ENCODE measurements at regions not wholly inside any gene's neighbourhood (a gene's known extent, or its start where the extent isn't known, plus 50 kb on each side); places are given as distances from the start of the nearest gene placed in this dataset.

DNA sequence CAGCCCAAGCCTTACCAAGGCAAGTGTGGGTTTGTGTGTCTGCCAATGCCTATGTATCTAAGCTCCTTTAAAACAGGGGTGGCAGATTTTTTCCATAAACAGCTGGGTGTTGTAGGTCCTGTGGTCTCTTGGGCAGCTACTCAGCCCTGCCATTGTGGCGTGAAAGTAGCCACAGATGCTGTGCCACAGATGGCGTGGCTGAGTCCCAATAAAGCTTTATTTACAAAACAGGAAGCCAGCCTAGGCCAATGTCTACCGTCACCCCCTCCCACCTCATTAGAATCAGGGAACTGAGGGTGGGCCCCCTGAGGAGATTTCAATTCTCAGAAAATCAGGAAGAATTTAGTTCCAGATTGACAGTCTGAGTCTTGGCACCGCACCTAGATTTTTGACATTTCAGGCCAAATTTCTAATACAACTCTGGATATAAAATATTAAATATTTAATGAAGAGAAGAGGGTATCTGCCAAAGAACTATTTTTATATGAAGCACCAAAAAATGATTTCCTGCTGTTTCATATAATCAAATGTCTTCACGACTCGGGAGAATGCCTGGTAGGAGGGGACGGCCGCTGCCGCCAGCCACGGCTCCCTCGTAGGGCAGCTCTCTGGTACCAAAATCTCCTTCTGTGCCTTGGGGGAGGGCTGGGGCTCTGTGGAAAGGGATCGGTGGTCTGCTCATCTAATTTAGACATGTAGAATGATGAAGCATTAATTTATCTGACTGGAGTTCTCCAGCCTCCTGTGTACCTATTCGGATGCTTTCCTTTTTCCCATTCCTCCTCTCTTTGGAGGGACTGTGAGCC, 420.9 kb downstream of the IRX2 start:
- DNase-seq: no peak

DNA sequence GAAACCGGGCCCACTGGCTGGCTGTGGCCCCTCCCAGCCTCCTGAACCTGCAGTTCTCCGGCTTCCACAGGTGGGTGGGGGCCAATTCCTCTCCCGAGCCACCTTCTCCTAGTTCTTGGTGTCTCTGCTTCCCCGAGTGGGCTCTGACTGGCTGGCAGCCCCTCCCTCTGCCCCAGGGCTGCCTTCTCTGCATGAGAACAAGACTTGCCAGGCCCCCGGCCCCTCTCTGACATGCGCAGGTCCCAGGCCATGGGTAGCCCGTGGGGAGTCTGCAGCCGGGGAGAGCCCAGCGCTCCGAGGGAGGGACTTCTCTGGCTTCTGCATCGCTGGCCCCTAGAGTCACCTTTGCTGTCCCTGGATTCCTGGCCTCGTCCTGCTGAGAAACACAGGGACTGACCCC, 421.7 kb downstream of the IRX2 start:
- no peak for DNase-seq

DNA sequence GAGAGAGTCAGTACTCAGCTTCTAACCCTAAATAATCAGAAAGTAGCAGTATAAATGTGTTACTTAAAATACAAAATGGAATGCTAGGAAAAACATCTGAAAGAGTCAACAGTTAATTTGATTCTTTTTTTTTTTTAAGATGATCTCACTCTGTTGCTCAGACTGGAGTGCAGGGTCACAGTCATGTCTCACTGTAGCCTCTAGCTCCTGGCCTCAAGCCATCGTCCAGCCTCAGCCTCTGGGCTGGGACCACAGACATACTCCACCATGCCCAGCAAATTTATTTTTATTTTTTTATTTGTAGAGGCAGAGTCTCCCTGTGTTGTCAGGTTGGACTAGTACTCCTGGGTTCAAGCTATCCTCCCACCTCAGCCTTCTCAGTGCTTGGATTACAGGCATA, 424.9 kb downstream of the IRX2 start:
- no peak for DNase-seq

DNA sequence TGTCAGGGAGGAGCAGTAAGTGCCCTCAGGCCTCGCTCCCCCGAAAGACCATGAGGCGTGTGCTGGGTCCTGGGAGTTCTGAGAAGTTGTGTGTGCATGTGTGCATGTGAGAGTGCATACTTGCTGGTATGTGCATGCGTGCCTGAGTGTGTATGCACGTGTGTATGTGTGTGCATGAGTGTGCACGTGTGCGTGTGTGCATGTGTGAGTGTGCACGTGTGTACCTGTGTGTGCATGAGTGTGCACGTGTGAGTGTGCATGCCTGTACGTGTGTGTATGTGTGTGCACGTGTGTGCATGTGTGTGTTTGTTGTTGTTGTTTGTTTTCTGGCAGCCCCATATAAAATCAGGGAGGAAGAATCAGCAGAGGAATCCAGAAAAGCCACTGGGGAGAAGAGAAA, 426.7 kb downstream of the IRX2 start:
- DNase-seq: no peak

DNA sequence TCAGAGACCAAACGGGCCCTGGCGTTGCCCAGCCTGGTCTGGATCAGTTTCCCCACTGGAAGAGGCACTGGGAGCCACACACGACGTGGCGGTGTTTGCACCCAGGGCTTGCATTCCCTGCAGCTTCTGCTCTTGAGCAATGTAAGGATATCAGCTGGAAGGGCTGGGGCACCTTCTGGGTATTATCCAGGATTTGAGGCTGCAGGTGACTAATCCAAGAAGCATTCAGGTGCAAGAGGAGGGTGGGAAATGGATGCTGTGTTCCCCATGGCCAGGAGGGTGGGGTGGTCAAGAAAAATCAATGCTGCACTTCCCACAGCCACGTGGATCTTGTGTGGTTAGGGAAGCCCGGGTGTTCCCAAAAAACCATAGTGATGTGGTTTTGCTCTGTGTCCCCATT, 430.9 kb downstream of the IRX2 start:
- DNase-seq: no peak

DNA sequence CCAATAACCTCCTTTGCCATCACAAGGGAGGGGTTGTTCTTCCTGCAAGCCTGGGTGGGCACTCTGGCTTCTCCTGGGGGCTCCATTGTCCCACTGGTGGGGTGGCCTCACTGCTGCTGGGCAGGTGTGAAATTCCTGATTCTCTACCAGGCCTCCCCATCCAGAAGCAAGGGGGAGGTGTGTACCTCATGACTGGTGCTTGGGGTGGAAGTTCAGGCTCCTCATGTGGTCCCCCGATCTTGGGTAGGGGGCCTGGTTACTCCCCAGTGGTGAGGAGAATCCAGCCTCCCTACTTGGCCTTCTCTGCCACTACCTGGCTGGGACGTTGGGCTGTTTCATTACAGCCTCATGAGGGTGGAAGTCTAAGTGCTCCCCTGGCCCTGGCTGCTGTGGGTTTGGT, 433.9 kb downstream of the IRX2 start:
- no peak for DNase-seq

DNA sequence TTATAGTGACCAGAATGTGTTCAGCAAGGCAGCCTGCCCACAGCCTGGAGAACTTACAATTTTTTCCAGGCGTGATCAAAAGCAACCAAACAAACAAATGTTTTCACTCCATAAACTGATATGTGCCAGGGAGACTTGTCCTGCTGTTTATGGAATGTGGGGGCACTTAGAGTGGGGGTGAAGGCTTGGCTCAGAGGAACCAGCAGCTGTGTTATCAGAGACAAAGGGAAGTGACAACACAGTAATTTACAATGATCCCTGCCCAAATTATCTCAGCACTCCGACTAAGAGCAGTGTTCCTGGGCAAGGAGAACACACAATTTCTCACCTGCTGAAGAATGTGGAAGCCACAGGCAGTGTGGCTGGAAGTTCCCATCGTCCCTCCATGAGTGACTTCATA, 429.1 kb upstream of the IRX4 start:
- DNase-seq: no peak

DNA sequence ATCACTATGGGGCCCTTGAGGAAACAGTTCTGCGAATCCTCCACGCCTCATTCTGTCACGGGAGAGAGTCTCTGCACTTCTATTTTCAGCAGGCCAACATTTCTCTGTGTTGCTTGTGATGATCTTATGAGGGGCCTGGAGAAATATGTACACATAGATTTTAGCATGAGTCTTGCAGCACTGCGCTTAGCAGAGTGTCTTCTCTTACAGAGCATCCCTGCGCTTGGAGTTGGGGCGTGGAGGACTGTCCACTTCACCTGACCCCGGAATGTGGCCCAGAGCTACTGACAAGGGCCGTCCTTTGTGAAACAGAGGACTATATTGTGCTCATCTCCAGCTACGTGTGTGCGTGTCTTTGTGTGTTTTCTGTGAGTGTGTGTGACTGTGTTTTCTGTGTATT, 428.2 kb upstream of the IRX4 start:
- DNase-seq: no peak

DNA sequence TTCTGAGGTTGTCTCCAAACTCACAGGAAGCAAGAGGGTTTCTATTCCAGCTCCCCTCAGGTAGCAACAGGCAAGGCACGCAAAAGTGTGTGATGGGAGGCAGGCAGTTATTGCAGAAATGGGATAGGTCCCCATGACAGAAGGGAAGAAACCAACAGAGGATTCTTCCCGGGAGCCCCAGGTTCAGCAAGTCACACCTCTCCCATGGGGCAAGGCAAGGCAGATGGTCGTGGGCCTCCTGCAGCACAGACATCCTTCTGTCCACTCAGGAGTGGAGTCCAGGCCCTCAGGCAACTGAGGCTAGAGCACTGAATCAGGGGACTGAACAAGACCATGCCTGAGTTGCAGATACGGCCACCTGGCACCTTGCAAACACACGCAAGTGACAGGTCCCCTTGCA, 424.9 kb upstream of the IRX4 start:
- DNase-seq: no peak

DNA sequence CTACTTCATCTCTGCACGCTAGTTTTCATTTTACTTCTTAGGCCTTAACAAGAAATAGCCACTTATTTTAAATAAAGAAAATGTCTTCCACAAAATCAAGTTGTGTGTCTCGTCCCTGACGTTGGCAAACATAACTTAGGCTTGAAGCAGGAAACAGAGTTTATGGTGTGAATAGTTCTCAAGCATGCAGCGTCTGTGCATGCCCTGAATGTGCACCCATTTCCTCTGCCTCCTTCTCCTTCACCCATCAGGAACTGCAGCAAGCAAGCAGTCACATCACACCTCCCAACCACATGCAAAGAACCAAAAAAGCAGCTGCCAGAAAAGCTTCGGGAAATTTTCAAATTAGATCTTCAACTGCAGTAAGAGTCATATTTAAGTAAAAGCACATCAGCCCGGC, 424.0 kb upstream of the IRX4 start:
- DNase-seq: no peak

DNA sequence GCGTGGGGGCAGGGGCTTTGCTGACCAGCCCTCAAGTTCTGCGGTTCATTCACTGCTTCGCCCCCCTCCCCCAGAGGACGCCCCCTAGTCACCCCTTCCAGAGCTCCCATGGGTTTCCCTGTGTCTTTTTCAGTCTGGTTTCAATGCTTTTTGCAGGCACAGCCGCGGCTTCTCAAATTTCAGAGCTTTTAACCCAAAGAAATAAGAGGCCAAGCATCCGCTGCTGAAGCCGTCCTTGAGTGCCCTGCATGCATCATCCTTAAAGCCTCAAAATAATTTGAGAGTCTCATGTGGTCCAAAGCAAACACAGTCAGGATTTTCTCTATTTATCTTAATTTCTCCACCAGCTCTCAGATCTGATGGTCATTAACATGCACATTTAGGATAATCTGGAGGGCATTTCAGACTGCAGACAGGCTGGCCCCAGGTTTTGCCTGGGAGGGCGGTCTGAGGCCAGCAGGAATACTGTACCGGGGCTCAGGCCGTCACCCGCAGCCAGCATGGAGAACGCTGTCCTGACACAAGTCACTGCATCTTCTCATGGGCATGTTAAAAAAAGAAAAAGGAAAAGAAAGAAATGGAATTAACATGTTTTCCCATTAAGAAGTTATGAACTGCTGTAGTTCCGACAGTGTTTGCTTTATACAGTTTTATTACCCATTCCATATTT, 420.8 kb upstream of the IRX4 start:
- DNase-seq: no peak

DNA sequence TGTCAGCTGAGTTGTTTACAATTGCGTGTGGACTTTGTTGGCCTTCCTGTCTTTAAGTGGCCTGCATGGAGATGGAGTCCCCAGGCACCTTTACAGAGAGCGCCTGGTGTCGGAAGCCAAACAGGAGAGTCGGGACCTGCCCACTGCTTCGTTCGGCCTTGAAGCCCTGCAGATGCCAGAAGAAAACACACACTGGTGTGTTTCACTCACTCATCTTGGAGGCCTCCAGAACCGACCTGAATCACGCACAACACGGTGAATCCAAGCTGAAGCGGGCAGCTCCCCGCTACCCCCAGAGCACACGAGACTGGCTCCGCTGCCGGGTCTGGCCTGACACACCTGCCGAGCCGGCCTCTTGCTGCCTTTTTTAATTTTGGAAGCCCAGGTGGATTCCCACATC, 419.4 kb upstream of the IRX4 start:
- DNase-seq: no peak

DNA sequence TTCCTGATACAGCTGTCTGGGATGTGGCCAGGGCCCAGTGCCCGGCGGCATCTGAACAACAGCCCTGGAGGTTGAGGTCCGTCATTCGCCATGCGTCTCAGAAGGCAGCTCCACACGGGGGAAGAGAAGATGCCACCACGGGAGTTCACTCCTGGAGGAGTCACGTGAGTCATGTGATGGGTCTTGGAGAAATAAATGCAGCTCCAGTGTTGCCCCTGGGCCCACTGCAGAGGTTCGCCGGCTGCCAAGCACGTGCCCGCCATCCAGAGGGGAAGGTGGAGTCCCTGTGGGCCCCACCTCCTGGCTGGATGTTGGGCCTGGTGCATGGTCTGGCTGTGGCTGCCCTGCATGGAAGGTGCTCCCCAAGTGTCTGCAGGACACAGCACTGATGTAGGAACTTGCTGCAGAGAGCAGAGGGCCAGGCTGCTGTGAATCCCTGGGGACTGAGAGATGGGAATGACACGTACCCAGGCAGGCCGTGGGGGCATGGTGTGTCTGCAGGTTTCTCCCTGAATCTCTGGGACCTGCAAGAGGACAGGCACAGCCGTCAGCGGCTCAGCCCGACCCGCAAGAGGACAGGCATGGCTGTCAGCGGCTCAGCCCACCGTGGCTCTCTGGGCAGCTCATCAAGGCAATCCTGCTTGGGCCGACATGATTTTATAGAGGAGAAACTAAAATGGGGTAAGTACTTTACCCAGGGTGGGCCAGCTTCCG, 418.3 kb upstream of the IRX4 start:
- no peak for DNase-seq

DNA sequence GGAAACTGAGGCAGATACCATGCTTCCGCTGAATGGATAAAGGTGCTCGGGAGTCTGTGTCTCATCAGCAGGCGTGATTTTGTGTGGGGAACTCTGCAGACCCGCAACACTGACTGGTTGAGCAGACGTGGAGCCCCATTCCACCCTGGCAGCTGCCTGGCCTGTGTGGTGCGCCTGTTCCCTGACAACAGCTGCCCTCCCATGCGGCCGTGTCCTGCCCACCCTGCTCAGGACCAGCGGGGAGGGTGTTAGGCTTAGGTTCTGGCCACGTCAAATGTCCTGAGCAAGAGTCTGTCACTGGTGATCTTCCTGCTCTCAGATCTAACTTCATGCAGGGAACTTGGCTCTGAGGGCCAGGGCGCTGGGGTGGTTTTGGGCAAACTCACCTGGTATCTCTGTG, 417.7 kb upstream of the IRX4 start:
- no peak for DNase-seq

DNA sequence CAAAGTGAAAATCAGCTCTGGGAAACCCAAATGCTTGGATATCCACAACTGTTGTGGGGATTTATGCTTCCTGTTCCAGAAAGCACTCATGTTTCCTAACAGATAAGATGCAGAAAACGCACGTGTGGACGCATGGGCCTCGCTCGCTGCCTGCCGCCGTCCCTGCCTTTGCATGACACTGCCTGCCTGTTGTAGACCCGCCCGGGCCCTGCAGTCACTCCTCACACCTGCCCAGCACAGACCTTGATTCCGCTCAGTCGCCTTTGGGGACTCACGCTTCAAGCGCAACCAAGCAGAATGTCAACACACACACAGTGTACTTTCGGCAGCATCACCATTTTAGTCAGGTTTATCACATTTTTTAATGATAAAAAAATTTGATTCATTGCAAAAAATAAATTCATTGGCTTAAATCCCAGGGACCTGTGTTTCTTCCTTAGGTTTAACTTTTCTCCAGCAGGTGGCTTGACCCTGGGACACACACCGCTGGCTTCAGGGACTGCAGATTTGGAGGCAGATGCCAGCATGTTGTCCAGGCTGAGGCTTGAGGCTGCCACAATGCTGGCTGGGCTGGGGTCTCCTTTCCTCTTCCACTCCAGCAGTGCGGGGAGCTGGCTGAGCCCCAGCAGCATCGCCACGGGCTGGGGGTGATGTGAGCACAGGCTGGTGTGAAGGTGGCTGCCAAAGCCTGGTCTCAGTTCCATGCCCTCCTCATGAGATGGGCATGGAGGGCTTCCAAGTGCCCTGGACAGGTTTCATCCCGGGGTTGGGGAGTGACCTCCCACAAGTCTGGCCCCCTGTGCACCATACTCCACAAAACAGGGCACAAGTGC, 416.9 kb upstream of the IRX4 start:
- no peak for DNase-seq

DNA sequence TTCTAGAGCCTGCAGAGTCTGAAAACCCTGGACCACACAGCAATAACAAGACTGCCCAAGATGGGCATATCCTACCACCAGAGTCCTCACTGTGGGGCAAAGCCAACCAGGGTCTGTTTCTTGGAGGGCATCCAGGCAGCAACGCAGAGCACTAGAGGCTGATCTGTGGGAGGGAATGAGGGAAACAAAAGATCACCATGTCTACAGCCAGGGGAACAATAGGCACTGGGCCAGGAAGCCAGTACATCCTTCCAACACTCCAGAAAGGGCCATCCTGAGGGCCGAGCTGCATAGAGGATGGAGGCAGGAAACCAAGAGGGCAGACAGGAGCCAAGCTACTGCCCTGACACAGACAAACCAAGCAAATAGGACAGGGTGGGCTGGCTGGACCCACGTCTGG, 416.1 kb upstream of the IRX4 start:
- no peak for DNase-seq

DNA sequence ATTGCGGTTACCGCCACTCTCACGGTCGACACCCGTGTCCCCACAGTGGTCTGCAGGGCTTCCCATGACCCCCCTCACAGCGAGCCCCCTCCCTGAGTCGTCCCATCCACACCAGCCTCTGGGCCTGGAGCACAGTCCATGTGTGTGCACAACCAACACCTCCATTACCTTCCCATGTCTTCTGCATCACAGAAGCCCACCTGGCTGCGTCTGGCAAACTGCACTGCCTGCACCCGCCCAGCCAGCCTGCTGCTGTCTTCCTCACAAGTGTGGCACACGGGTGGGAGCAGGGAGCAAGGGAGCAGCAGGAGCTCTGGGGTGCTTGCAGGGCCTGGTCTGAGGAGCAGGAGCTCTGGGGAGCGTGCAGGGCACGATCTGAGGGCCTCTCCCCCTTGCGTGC, 415.3 kb upstream of the IRX4 start:
- DNase-seq: no peak

DNA sequence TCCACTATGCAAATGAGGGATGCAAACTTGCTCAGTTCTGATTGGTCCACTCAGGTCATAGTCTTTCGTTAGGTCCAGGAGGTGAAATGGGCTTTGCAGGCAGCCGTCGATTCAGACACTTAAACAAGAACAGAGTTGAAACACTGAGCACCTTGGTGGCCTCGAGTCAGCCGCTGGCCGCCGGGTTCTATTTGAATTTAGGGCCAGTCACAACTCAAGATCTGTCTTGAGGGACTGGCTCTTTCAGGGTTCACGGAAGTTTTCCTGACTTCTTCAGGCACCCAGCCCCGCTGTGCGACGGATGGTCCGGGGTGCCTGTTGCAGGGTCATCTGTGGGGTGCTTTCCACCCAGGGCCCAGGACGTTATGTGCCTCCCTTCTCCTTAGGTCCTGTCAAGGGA, 412.8 kb upstream of the IRX4 start:
- DNase-seq: no peak

DNA sequence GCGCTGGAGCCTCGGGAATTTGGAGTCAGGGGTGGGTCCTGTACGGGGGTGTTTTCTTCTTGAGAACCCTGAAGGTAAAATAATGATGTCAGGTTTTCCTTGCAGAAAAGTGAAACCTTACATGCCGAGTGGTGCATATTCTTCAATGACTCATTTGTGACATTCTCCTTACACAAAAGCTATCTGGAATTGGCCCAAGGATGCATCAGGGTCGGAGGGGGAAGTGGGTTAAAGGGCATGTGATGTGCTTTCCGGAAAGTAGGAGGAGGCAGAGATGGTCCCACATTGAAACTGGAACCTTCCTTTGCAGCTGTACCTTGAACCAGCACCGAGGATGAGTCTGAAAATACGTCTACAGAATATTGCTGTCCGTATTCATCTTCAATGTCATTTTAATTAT, 411.2 kb upstream of the IRX4 start:
- no peak for DNase-seq

DNA sequence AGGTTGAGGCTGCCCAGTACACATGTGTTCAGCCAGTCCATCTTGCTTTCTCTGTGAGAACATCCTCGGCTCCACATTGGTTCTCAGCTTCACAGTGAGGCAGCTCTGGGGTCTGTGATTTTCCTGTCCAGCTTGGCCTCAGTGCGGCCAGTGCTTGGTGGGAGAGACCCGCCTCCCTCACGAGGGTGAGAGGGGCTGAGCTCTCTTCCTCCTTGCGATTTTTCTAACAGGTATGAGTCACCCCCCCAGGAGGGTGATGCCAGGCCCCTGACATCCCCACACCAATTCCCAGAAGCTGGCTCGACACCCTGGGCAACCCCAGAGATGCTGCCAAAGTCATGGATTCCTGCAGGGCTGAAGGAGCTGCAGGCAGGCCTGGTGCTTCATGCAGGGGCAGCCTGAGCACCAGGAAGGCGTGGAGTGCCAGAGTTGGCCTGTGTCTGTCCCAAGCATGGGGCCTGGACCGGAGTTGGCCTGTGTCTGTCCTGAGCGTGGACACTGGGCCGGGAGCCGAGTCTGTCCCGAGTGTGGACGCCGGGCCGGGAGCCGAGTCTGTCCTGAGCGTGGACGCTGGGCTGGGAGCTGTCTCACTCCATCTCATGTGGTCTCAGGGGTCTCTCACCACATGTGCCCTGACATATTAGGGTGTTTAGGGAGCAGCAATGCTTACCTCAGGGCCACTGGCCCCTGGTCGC, 408.6 kb upstream of the IRX4 start:
- no peak for DNase-seq

DNA sequence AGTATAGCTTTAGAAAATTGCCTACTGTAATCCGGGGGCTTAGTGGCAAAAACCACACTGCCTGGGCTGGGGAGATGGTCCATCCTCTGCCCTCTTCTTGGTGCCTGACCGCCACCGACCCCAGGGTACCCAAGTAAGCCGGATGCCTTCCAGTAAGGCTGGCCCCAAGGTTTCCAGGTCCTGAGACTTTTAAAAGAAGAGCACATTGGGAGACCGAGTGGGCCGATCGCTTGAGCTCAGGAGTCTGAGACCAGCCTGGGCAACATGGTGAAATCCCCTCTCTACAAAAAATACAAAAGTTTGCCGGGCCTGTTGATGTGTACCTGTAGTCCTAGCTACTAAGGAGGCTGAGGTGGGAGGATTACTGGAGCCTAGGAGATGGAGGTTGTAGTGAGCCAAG, 406.7 kb upstream of the IRX4 start:
- no peak for DNase-seq

DNA sequence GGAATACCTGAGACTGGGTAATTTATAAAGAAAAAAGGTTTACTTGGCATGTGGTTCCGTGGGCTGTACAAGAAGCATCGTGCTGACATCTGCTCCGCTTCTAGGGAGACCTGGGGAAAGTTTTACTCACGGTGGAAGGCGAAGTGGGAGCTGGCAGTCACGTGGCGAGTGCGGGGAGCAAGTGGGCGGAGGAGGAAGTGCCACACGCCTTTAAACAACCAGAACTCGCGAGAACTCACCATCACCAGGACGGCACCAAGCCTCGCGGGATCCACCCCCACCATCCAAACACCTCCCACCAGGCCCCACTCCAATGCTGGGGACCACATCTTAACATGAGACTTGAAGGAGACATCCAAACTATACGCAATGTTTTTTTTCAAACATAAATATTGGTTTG, 406.2 kb upstream of the IRX4 start:
- no peak for DNase-seq
